Suprapubic skin (tissue), 4 donors: ENCODE measurements at regions not wholly inside any gene's neighbourhood (a gene's known extent, or its start where the extent isn't known, plus 50 kb on each side); places are given as distances from the start of the nearest gene placed in this dataset.

Experiments
- EP300 ChIP-seq: sonication (generic); formaldehyde crosslinking; IDR thresholded peaks from one replicate; pipeline ENCODE4 v1.6.1; 2017; ENCODE audit warnings: antibody characterized with exemption
- POLR2A ChIP-seq, 2 donors: fragments of 450-650 bp; IDR thresholded peaks; one replicate each; pipeline ENCODE4 v1.6.1; 2017; ENCODE audit warnings: antibody characterized with exemption in 2 of 2, mild to moderate bottlenecking in 2 of 2, moderate library complexity in 2 of 2
- POLR2AphosphoS5 ChIP-seq, 3 donors: sonication (generic); formaldehyde crosslinking; IDR thresholded peaks; one replicate each; pipeline ENCODE4 v1.6.1; 2017; ENCODE audit warnings: antibody characterized with exemption in 3 of 3
- TF ChIP-seq, protein P1 (sequence below), 2 donors: fragments of 200-600 bp in 1 of 2; fragments of 450-650 bp in 1 of 2; sonication (generic) in 1 of 2; IDR thresholded peaks; one replicate each; pipeline ENCODE4 v1.5.1; 2016 to 2019; ENCODE audit warnings: antibody characterized with exemption in 2 of 2, mild to moderate bottlenecking in 1 of 2, moderate library complexity in 1 of 2

DNA sequence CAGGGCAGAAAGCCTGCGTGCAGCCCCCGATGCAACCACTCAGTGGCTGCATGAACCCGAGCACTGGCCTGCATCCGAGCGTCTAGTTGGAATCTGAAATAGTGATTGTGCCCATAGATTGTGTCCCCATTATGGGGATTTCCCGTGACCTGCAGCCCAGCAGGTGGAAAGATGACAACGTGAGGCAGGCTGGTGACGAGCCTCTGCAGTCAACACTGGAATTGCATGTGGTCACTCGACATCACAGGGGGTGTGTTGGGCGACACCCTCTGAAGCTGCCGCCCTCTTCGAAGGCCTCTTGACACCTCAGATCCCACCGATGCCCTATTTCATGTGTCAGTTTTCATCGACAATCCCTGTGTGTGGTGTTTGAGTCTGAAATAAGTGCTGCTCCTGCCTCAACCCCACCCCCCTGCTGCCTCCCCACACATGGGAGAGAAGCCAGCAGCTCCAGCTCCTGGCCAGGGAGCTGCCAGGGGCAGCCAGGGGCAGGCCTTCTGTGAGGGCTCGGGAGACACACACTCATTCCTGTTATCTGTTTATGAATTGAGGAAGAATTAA, 172.0 kb upstream of the B3GAT1 start:
- no peak for TF ChIP-seq POLR2AphosphoS5 (IDR thresholded peaks at IDR 0.05)
- TF ChIP-seq, protein P1, sequence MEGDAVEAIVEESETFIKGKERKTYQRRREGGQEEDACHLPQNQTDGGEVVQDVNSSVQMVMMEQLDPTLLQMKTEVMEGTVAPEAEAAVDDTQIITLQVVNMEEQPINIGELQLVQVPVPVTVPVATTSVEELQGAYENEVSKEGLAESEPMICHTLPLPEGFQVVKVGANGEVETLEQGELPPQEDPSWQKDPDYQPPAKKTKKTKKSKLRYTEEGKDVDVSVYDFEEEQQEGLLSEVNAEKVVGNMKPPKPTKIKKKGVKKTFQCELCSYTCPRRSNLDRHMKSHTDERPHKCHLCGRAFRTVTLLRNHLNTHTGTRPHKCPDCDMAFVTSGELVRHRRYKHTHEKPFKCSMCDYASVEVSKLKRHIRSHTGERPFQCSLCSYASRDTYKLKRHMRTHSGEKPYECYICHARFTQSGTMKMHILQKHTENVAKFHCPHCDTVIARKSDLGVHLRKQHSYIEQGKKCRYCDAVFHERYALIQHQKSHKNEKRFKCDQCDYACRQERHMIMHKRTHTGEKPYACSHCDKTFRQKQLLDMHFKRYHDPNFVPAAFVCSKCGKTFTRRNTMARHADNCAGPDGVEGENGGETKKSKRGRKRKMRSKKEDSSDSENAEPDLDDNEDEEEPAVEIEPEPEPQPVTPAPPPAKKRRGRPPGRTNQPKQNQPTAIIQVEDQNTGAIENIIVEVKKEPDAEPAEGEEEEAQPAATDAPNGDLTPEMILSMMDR (IDR thresholded peaks at IDR 0.05): no peak
- no peak for TF ChIP-seq POLR2A (IDR thresholded peaks at IDR 0.05)
- no peak for TF ChIP-seq EP300
